GM10248 (cell line): ENCODE measurements at regions not wholly inside any gene's neighbourhood (a gene's known extent, or its start where the extent isn't known, plus 50 kb on each side); places are given as distances from the start of the nearest gene placed in this dataset.

ENCODE experiments used
- CTCF ChIA-PET: fragments of 300-600 bp; sonication (Branson Sonifier 250); formaldehyde crosslinking; extraction: SDS; loops from one replicate; lab custom pipeline; 2021; ENCODE audit warnings: antibody characterized with exemption; lab: Yijun Ruan, JAX
- POLR2A ChIA-PET: fragments of 350-650 bp; sonication (Branson Sonifier 250); formaldehyde crosslinking; extraction: SDS; loops from one replicate; lab custom pipeline; 2020; ENCODE audit warnings: antibody characterized with exemption; lab: Yijun Ruan, JAX
- DNase-seq: peaks from one replicate; pipeline ENCODE4 v3.0.0; 2012; ENCODE audit errors: extremely low spot score
- CTCF ChIP-seq: IDR thresholded peaks from 2 replicates; pipeline ENCODE4 v1.5.1; 2012; ENCODE audit warnings: mild to moderate bottlenecking, low read depth; ENCODE audit errors: extremely low read depth, missing control alignments, control extremely low read depth

- no peak for DNase-seq
- TF ChIP-seq CTCF: no peak
- ChIA-PET CTCF (no interaction called here), POLR2A (no interaction called here)
Observed at GRCh38 chr10:120983721-120984120, 132.6 kb downstream of the WDR11 start.

- DNase-seq: no peak
- TF ChIP-seq CTCF: no peak
- ChIA-PET CTCF (no interaction called here), POLR2A (no interaction called here)
Observed at GRCh38 chr10:120984221-120984620, 133.1 kb downstream of the WDR11 start.

GRCh38 chr10:120987359-120987758 is 136.2 kb downstream of the WDR11 start:
- CTCF ChIA-PET: no interaction called here
- DNase-seq: peak; percentile 38
- no peak for TF ChIP-seq CTCF
- POLR2A ChIA-PET: no interaction called here

GRCh38 chr10:120988751-120989150 is 137.6 kb downstream of the WDR11 start:
- no peak for TF ChIP-seq CTCF
- ChIA-PET POLR2A (no interaction called here), CTCF (interaction anchor here (1.5 kb wide), 1 partner anchor 9 kb away, joined by 3 read pairs; no protein-coding TSS in a partner anchor)
- no peak for DNase-seq

GRCh38 chr10:120989279-120989678 is 138.1 kb downstream of the WDR11 start:
- no peak for TF ChIP-seq CTCF
- CTCF ChIA-PET: interaction anchor here (1.5 kb wide), 1 partner anchor 9 kb away, joined by 3 read pairs; no protein-coding TSS in a partner anchor
- no peak for DNase-seq
- POLR2A ChIA-PET: no interaction called here

GRCh38 chr10:120989996-120990598 is 138.9 kb downstream of the WDR11 start:
- POLR2A ChIA-PET: no interaction called here
- DNase-seq: no peak
- TF ChIP-seq CTCF: no peak
- CTCF ChIA-PET: no interaction called here
